MM.1S (cell line): ENCODE measurements at regions not wholly inside any gene's neighbourhood (a gene's known extent, or its start where the extent isn't known, plus 50 kb on each side); places are given as distances from the start of the nearest gene placed in this dataset.

Experiments used
- DNase-seq: peaks from one replicate; pipeline ENCODE4 v3.0.0-alpha.2; 2015
- H2AFZ ChIP-seq: fragments of 300-600 bp; sonication (generic); 2 replicates; pipeline ENCODE4 v1.6.0; 2016; ENCODE audit warnings: antibody characterized with exemption, low read length
- H3F3A ChIP-seq: fragments of 300-600 bp; sonication (generic); 2 replicates; pipeline ENCODE4 v1.6.1; 2016; ENCODE audit warnings: mild to moderate bottlenecking, antibody characterized with exemption, low read length, moderate library complexity, mixed read lengths; ENCODE audit not compliant: insufficient read depth
- H3K27ac ChIP-seq: fragments of 300-600 bp; sonication (generic); 2 replicates; pipeline ENCODE4 v1.5.1; 2016; ENCODE audit warnings: mild to moderate bottlenecking, low read length
- H3K27me3 ChIP-seq: fragments of 300-600 bp; sonication (generic); replicated peaks from 2 replicates; pipeline ENCODE4 v1.6.0; 2016; ENCODE audit warnings: low read length; ENCODE audit not compliant: insufficient read depth
- H3K36me3 ChIP-seq: fragments of 300-600 bp; sonication (generic); replicated peaks from 2 replicates; pipeline ENCODE4 v1.6.1; 2016; ENCODE audit warnings: mild to moderate bottlenecking, low read length, mixed read lengths; ENCODE audit not compliant: insufficient read depth
- H3K4me1 ChIP-seq: fragments of 300-600 bp; sonication (generic); 2 replicates; pipeline ENCODE4 v1.6.1; 2016; ENCODE audit warnings: low read length, mixed read lengths
- H3K4me2 ChIP-seq: fragments of 300-600 bp; sonication (generic); 2 replicates; pipeline ENCODE4 v1.6.0; 2016; ENCODE audit warnings: low read depth, low read length
- H3K4me3 ChIP-seq: fragments of 300-600 bp; sonication (generic); 2 replicates; pipeline ENCODE4 v1.5.1; 2016; ENCODE audit warnings: low read length, mixed read lengths
- H3K79me2 ChIP-seq: fragments of 300-600 bp; sonication (generic); 2 replicates; pipeline ENCODE4 v1.6.1; 2016; ENCODE audit warnings: mixed run types, low read length, mixed read lengths
- H3K9ac ChIP-seq: fragments of 300-600 bp; sonication (generic); 2 replicates; pipeline ENCODE4 v1.6.1; 2016; ENCODE audit warnings: low read length, mixed read lengths
- H3K9me2 ChIP-seq: fragments of 300-600 bp; sonication (generic); replicated peaks from 2 replicates; pipeline ENCODE4 v1.6.1; 2016; ENCODE audit warnings: mild to moderate bottlenecking, low read length, mixed read lengths; ENCODE audit not compliant: insufficient read depth
- H3K9me3 ChIP-seq: fragments of 300-600 bp; sonication (generic); replicated peaks from 2 replicates; pipeline ENCODE4 v1.6.1; 2016; ENCODE audit warnings: mild to moderate bottlenecking, low read length, mixed read lengths; ENCODE audit not compliant: insufficient read depth
- H4K20me1 ChIP-seq: fragments of 300-600 bp; sonication (generic); 2 replicates; pipeline ENCODE4 v1.6.1; 2016; ENCODE audit warnings: mild to moderate bottlenecking, low read length, moderate library complexity, mixed read lengths; ENCODE audit not compliant: insufficient read depth
- CTCF ChIP-seq: fragments of 300-600 bp; sonication (generic); IDR thresholded peaks from 2 replicates; pipeline ENCODE4 v1.5.1; 2016; ENCODE audit warnings: antibody characterized with exemption, low read length, mixed read lengths
- EZH2 ChIP-seq: fragments of 300-600 bp; sonication (generic); optimal IDR thresholded peaks from 2 replicates; pipeline ENCODE3; 2017; ENCODE audit warnings: low read depth, mild to moderate bottlenecking, antibody characterized with exemption, low read length, mixed read lengths
- EZH2phosphoT487 ChIP-seq: fragments of 300-600 bp; sonication (generic); IDR thresholded peaks from 2 replicates; pipeline ENCODE4 v1.6.1; 2018; ENCODE audit warnings: antibody characterized with exemption, low read length

- H3K27ac ChIP-seq: no peak overlapping the region
- H2AFZ ChIP-seq: no peak overlapping the region
- no peak for DNase-seq
- H3K27me3 ChIP-seq: no peaks in the 10 kb centered on the region
- no peaks in the 10 kb centered on the region for H3K4me1 ChIP-seq
- no peaks in the 10 kb centered on the region for H3K36me3 ChIP-seq
- no peaks in the 10 kb centered on the region for H4K20me1 ChIP-seq
- H3K9me3 ChIP-seq: no peaks in the 10 kb centered on the region
- H3K4me3 ChIP-seq: no peak overlapping the region
- TF ChIP-seq CTCF (no peak), EZH2phosphoT487 (no peak), EZH2 (no peak)
- no peak overlapping the region for H3K9ac ChIP-seq
- no peak overlapping the region for H3K4me2 ChIP-seq
- H3F3A ChIP-seq: no peaks in the 10 kb centered on the region
- no peaks in the 10 kb centered on the region for H3K79me2 ChIP-seq
- H3K9me2 ChIP-seq: no peaks in the 10 kb centered on the region
Measured at GRCh38 chr12:115223991-115224390, 540.0 kb upstream of the TBX3 start.

- Histone ChIP-seq H3F3A (no peaks in the 10 kb centered on the region), H3K4me1 (no peaks in the 10 kb centered on the region), H3K36me3 (no peaks in the 10 kb centered on the region), H3K27ac (no peak overlapping the region), H3K9me2 (no peaks in the 10 kb centered on the region), H4K20me1 (no peaks in the 10 kb centered on the region), H3K4me3 (no peak overlapping the region), H3K9ac (no peak overlapping the region), H3K4me2 (no peak overlapping the region), H3K9me3 (no peaks in the 10 kb centered on the region), H2AFZ (no peak overlapping the region), H3K79me2 (no peaks in the 10 kb centered on the region), H3K27me3 (no peaks in the 10 kb centered on the region)
- no peak for DNase-seq
- TF ChIP-seq EZH2 (no peak), CTCF (no peak), EZH2phosphoT487 (no peak)
Measured at GRCh38 chr12:115223322-115223721, 539.3 kb upstream of the TBX3 start.

GRCh38 chr12:115222220-115222619 is 538.2 kb upstream of the TBX3 start:
- no peak for TF ChIP-seq CTCF
- TF ChIP-seq EZH2: no peak
- no peak for TF ChIP-seq EZH2phosphoT487
- H3K4me3 ChIP-seq: no peak overlapping the region
- no peaks in the 10 kb centered on the region for H3K36me3 ChIP-seq
- no peaks in the 10 kb centered on the region for H3K27me3 ChIP-seq
- no peaks in the 10 kb centered on the region for H3K9me2 ChIP-seq
- no peaks in the 10 kb centered on the region for H3K79me2 ChIP-seq
- H2AFZ ChIP-seq: no peak overlapping the region
- no peaks in the 10 kb centered on the region for H3K9me3 ChIP-seq
- H4K20me1 ChIP-seq: no peaks in the 10 kb centered on the region
- no peaks in the 10 kb centered on the region for H3F3A ChIP-seq
- no peak overlapping the region for H3K4me2 ChIP-seq
- H3K27ac ChIP-seq: no peak overlapping the region
- H3K4me1 ChIP-seq: no peaks in the 10 kb centered on the region
- DNase-seq: no peak
- no peak overlapping the region for H3K9ac ChIP-seq

GRCh38 chr12:115216301-115216700 is 532.3 kb upstream of the TBX3 start:
- H2AFZ ChIP-seq: no peak overlapping the region
- no peak overlapping the region for H3K9ac ChIP-seq
- H4K20me1 ChIP-seq: no peaks in the 10 kb centered on the region
- H3K27me3 ChIP-seq: no peaks in the 10 kb centered on the region; the same call in 1 of the 2 replicates
- H3K4me1 ChIP-seq: no peaks in the 10 kb centered on the region
- no peaks in the 10 kb centered on the region for H3F3A ChIP-seq
- H3K4me3 ChIP-seq: no peak overlapping the region
- no peak overlapping the region for H3K4me2 ChIP-seq
- no peaks in the 10 kb centered on the region for H3K36me3 ChIP-seq
- H3K79me2 ChIP-seq: no peaks in the 10 kb centered on the region
- no peaks in the 10 kb centered on the region for H3K9me3 ChIP-seq
- DNase-seq: no peak
- H3K9me2 ChIP-seq: no peaks in the 10 kb centered on the region
- TF ChIP-seq EZH2phosphoT487 (no peak), CTCF (no peak), EZH2 (no peak)
- H3K27ac ChIP-seq: no peak overlapping the region
